DND-41 (cell line): ENCODE measurements at regions not wholly inside any gene's neighbourhood (a gene's known extent, or its start where the extent isn't known, plus 50 kb on each side); places are given as distances from the start of the nearest gene placed in this dataset.

Experiments
- CTCF ChIP-seq: IDR thresholded peaks from 2 replicates; pipeline ENCODE4 v1.5.1; 2012; ENCODE audit warnings: borderline replicate concordance, low read length, moderate library complexity, mild to moderate bottlenecking; ENCODE audit not compliant: poor library complexity, severe bottlenecking; ENCODE audit errors: extremely low read depth
- EZH2 ChIP-seq: IDR thresholded peaks from 3 replicates; pipeline ENCODE4 v1.6.1; 2012; ENCODE audit warnings: borderline replicate concordance, low read depth, mild to moderate bottlenecking, moderate library complexity, low read length, inconsistent platforms; ENCODE audit not compliant: severe bottlenecking

- TF ChIP-seq CTCF (no peak), EZH2 (no peak)
Observed at GRCh38 chr14:80425686-80426085, 214.4 kb upstream of the DIO2 start.
